WTC11 (cell line): ENCODE measurements at regions not wholly inside any gene's neighbourhood (a gene's known extent, or its start where the extent isn't known, plus 50 kb on each side); places are given as distances from the start of the nearest gene placed in this dataset.
A peak's percentile ranks its signal among the peaks of the same experiment; 100 is the strongest.

Experiments used
- ATAC-seq: fragments of 200-7000 bp; cut with Tn5 transposase; 2 replicates; pipeline ENCODE4 v1.10.0; 2021; ENCODE audit warnings: mild to moderate bottlenecking, moderate library complexity
- CTCF ChIA-PET: fragments of 300-600 bp; sonication (Branson Sonifier 250); formaldehyde crosslinking; loops from one replicate; lab custom pipeline; 2021; ENCODE audit warnings: antibody characterized with exemption; lab: Charles Lee
- POLR2A ChIA-PET: fragments of 350-600 bp; sonication (Branson Sonifier 250); formaldehyde crosslinking; loops from one replicate; lab custom pipeline; 2021; ENCODE audit warnings: antibody characterized with exemption; lab: Charles Lee
- DNase-seq: peaks from one replicate; pipeline ENCODE4 v3.0.0; 2021; ENCODE audit warnings: low spot score
- H3K27ac Mint-ChIP-seq: 2 replicates; pipeline ENCODE4 v1.8.0; 2021; ENCODE audit warnings: mixed read lengths
- H3K27me3 Mint-ChIP-seq: 2 replicates; pipeline ENCODE4 v1.8.0; 2021; ENCODE audit warnings: low read depth, mild to moderate bottlenecking, moderate library complexity, mixed read lengths
- H3K36me3 Mint-ChIP-seq: 2 replicates; pipeline ENCODE4 v1.8.0; 2021; ENCODE audit warnings: mixed read lengths
- H3K4me1 Mint-ChIP-seq: 2 replicates; pipeline ENCODE4 v1.8.0; 2022; ENCODE audit warnings: mixed read lengths
- H3K4me3 Mint-ChIP-seq: 2 replicates; pipeline ENCODE4 v1.8.0; 2021; ENCODE audit warnings: mild to moderate bottlenecking, moderate library complexity, mixed read lengths
- H3K9me3 Mint-ChIP-seq: 2 replicates; pipeline ENCODE4 v1.8.0; 2021; ENCODE audit warnings: mixed read lengths
- ETV6 ChIP-seq: sonication (generic); formaldehyde crosslinking; IDR thresholded peaks from 2 replicates; pipeline ENCODE4 v1.8.1; 2022; ENCODE audit warnings: mild to moderate bottlenecking, missing genetic modification reagents
- FOXP1 ChIP-seq: sonication (generic); formaldehyde crosslinking; IDR thresholded peaks from 2 replicates; pipeline ENCODE4 v1.8.0; 2022; ENCODE audit warnings: missing genetic modification reagents, mild to moderate bottlenecking, moderate library complexity, borderline replicate concordance
- TCF7 ChIP-seq: sonication (generic); formaldehyde crosslinking; IDR thresholded peaks from 2 replicates; pipeline ENCODE4 v1.8.0; 2022; ENCODE audit warnings: mild to moderate bottlenecking, low read depth, missing genetic modification reagents, moderate library complexity
- ZNF121 ChIP-seq: sonication (generic); formaldehyde crosslinking; IDR thresholded peaks from 2 replicates; pipeline ENCODE4 v1.8.0; 2023; ENCODE audit warnings: missing genetic modification reagents
- ZNF138 ChIP-seq: sonication (generic); formaldehyde crosslinking; conservative IDR thresholded peaks from 2 replicates; pipeline ENCODE4 v1.8.1; 2022; ENCODE audit warnings: mild to moderate bottlenecking, moderate library complexity, missing genetic modification reagents
- TF ChIP-seq, protein P1 (sequence below): sonication (generic); formaldehyde crosslinking; IDR thresholded peaks from 2 replicates; pipeline ENCODE4 v1.8.1; 2022; ENCODE audit warnings: mild to moderate bottlenecking, missing genetic modification reagents, moderate library complexity, borderline replicate concordance
- TF ChIP-seq, protein P2 (sequence below): sonication (generic); formaldehyde crosslinking; IDR thresholded peaks from 2 replicates; pipeline ENCODE4 v1.8.1; 2022; ENCODE audit warnings: mild to moderate bottlenecking, moderate library complexity, missing genetic modification reagents
- TF ChIP-seq, protein P3 (sequence below): sonication (generic); formaldehyde crosslinking; IDR thresholded peaks from 2 replicates; pipeline ENCODE4 v1.8.0; 2022; ENCODE audit warnings: mild to moderate bottlenecking, missing genetic modification reagents
- TF ChIP-seq, protein P4 (sequence below): fragments of 250-450 bp; sonication (Bioruptor Pico); conservative IDR thresholded peaks from 2 replicates; pipeline ENCODE4 v1.9.0; 2021; ENCODE audit warnings: mild to moderate bottlenecking
- TF ChIP-seq, protein P5 (sequence below): sonication (generic); formaldehyde crosslinking; IDR thresholded peaks from 2 replicates; pipeline ENCODE4 v1.8.0; 2023; ENCODE audit warnings: mild to moderate bottlenecking, missing genetic modification reagents
- TF ChIP-seq, protein P6 (sequence below): sonication (generic); formaldehyde crosslinking; IDR thresholded peaks from 2 replicates; pipeline ENCODE4 v1.8.1; 2023; ENCODE audit warnings: mild to moderate bottlenecking, missing genetic modification reagents, moderate library complexity
- TF ChIP-seq, protein P7 (sequence below): sonication (generic); formaldehyde crosslinking; IDR thresholded peaks from 2 replicates; pipeline ENCODE4 v1.8.1; 2023; ENCODE audit warnings: mild to moderate bottlenecking, missing genetic modification reagents, borderline replicate concordance
- TF ChIP-seq, protein P8 (sequence below): sonication (generic); formaldehyde crosslinking; IDR thresholded peaks from 2 replicates; pipeline ENCODE4 v1.8.1; 2023; ENCODE audit warnings: mild to moderate bottlenecking, missing genetic modification reagents
- TF ChIP-seq, protein P9 (sequence below): sonication (generic); formaldehyde crosslinking; IDR thresholded peaks from 2 replicates; pipeline ENCODE4 v1.8.0; 2023; ENCODE audit warnings: missing genetic modification reagents, mild to moderate bottlenecking, borderline replicate concordance
- TF ChIP-seq, protein P10 (sequence below): fragments of 250-450 bp; sonication (Bioruptor Pico); IDR thresholded peaks from 2 replicates; pipeline ENCODE4 v1.9.0; 2021; ENCODE audit warnings: mild to moderate bottlenecking

DNA sequence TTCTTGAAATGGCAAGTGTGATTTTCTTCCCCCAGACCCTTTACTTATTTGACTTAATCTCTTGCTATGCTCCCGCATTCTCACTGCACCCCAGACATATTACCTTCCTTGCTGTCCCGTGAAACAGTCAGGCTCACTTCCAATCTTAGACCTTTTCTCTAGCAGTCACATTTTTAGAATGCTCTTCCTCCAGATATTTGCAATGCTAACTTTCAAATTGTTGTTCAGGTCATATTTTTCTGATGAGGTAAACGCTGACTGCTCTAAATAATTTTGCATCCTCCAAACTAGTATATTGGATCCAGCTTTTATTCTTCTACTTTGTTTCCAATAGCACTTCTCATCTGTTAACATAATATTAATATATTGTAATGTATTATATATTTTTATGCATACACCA, 648.2 kb upstream of the NEGR1 start:
- Mint-ChIP-seq H3K4me1 (peaks cover 19% of the 10 kb centered on the region), H3K9me3 (peaks cover 11% of the 10 kb centered on the region), H3K4me3 (no peak overlapping the region), H3K27ac (peak overlapping the region; percentile 5; the same call in 1 of the 2 replicates), H3K36me3 (peaks cover 10% of the 10 kb centered on the region), H3K27me3 (no peaks in the 10 kb centered on the region)
- ChIA-PET POLR2A (no interaction called here), CTCF (no interaction called here)
- DNase-seq, result no peak
- TF ChIP-seq ZNF121 (CRISPR knock-in tag), result no peak
- TF ChIP-seq ZNF138 (CRISPR knock-in tag), result no peak
- TF ChIP-seq, protein P1, sequence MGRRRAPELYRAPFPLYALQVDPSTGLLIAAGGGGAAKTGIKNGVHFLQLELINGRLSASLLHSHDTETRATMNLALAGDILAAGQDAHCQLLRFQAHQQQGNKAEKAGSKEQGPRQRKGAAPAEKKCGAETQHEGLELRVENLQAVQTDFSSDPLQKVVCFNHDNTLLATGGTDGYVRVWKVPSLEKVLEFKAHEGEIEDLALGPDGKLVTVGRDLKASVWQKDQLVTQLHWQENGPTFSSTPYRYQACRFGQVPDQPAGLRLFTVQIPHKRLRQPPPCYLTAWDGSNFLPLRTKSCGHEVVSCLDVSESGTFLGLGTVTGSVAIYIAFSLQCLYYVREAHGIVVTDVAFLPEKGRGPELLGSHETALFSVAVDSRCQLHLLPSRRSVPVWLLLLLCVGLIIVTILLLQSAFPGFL (CRISPR knock-in tag), result no peak
- no peak for TF ChIP-seq TCF7 (CRISPR knock-in tag)
- TF ChIP-seq, protein P2, sequence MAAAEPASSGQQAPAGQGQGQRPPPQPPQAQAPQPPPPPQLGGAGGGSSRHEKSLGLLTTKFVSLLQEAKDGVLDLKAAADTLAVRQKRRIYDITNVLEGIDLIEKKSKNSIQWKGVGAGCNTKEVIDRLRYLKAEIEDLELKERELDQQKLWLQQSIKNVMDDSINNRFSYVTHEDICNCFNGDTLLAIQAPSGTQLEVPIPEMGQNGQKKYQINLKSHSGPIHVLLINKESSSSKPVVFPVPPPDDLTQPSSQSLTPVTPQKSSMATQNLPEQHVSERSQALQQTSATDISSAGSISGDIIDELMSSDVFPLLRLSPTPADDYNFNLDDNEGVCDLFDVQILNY (CRISPR knock-in tag), result no peak
- TF ChIP-seq, protein P3, sequence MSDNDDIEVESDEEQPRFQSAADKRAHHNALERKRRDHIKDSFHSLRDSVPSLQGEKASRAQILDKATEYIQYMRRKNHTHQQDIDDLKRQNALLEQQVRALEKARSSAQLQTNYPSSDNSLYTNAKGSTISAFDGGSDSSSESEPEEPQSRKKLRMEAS (CRISPR knock-in tag), result no peak
- TF ChIP-seq, protein P4, sequence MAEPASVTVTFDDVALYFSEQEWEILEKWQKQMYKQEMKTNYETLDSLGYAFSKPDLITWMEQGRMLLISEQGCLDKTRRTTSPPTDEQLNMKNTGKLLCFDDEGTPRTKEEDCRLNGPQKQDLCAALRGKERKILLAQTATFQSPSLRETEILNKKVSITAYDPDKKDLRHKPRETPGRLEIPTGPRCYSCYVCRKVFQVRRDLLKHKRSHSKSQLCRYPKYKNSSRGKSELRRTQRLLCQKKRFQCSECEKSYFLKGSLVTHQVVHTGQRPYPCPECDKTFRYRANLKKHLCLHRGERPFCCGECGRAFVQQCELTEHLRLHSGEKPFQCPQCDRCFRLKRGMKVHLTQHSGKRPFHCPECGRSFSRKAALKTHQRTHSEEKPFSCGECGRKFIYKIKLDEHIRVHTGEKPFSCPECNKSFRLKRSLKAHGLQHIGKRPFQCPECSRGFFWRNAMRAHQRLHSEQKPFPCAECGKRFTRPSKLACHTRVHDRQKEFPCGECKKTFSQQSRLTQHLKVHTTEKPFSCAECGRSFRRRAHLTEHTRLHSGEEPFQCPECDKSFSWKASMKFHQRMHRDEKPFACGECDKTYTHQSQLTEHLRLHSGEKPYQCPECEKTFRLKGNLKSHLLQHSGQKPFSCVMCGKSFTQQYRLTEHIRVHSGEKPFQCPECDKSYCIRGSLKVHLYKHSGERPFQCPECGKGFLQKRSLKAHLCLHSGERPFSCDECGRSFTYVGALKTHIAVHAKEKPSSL (CRISPR knock-in tag), result no peak
- TF ChIP-seq FOXP1, result no peak
- no peak for ATAC-seq

DNA sequence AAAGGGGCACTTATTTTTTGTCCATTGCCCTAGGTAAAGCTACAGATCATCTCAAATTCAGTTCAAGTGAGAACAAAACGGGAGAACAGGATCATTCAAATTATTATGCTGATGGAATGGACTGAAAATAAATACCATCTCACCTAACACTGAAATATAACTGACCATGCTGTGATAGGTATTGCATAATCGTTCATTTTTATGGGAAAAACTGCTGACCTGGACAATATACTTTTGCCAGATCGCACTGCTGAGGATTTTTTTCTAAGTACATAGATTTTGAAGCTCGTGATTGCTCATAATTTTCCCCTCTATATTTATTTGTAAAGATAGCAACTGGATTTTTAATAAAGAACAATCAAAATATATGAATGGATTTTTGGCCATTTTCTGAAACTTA, 636.6 kb upstream of the NEGR1 start:
- peaks cover 16% of the 10 kb centered on the region for H3K4me1 Mint-ChIP-seq
- H3K27ac Mint-ChIP-seq, result no peak overlapping the region
- ATAC-seq (no peak), DNase-seq (no peak)
- H3K27me3 Mint-ChIP-seq, result no peaks in the 10 kb centered on the region
- POLR2A ChIA-PET, result no interaction called here
- H3K36me3 Mint-ChIP-seq, result no peaks in the 10 kb centered on the region
- no peaks in the 10 kb centered on the region for H3K9me3 Mint-ChIP-seq
- H3K4me3 Mint-ChIP-seq, result no peak overlapping the region
- CTCF ChIA-PET, result no interaction called here
- no peak for TF ChIP-seq ETV6 (CRISPR knock-in tag)
- TF ChIP-seq, protein P5, sequence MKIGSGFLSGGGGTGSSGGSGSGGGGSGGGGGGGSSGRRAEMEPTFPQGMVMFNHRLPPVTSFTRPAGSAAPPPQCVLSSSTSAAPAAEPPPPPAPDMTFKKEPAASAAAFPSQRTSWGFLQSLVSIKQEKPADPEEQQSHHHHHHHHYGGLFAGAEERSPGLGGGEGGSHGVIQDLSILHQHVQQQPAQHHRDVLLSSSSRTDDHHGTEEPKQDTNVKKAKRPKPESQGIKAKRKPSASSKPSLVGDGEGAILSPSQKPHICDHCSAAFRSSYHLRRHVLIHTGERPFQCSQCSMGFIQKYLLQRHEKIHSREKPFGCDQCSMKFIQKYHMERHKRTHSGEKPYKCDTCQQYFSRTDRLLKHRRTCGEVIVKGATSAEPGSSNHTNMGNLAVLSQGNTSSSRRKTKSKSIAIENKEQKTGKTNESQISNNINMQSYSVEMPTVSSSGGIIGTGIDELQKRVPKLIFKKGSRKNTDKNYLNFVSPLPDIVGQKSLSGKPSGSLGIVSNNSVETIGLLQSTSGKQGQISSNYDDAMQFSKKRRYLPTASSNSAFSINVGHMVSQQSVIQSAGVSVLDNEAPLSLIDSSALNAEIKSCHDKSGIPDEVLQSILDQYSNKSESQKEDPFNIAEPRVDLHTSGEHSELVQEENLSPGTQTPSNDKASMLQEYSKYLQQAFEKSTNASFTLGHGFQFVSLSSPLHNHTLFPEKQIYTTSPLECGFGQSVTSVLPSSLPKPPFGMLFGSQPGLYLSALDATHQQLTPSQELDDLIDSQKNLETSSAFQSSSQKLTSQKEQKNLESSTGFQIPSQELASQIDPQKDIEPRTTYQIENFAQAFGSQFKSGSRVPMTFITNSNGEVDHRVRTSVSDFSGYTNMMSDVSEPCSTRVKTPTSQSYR (CRISPR knock-in tag), result no peak
- TF ChIP-seq, protein P6, sequence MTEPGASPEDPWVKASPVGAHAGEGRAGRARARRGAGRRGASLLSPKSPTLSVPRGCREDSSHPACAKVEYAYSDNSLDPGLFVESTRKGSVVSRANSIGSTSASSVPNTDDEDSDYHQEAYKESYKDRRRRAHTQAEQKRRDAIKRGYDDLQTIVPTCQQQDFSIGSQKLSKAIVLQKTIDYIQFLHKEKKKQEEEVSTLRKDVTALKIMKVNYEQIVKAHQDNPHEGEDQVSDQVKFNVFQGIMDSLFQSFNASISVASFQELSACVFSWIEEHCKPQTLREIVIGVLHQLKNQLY, result no peak
- TF ChIP-seq, protein P7, sequence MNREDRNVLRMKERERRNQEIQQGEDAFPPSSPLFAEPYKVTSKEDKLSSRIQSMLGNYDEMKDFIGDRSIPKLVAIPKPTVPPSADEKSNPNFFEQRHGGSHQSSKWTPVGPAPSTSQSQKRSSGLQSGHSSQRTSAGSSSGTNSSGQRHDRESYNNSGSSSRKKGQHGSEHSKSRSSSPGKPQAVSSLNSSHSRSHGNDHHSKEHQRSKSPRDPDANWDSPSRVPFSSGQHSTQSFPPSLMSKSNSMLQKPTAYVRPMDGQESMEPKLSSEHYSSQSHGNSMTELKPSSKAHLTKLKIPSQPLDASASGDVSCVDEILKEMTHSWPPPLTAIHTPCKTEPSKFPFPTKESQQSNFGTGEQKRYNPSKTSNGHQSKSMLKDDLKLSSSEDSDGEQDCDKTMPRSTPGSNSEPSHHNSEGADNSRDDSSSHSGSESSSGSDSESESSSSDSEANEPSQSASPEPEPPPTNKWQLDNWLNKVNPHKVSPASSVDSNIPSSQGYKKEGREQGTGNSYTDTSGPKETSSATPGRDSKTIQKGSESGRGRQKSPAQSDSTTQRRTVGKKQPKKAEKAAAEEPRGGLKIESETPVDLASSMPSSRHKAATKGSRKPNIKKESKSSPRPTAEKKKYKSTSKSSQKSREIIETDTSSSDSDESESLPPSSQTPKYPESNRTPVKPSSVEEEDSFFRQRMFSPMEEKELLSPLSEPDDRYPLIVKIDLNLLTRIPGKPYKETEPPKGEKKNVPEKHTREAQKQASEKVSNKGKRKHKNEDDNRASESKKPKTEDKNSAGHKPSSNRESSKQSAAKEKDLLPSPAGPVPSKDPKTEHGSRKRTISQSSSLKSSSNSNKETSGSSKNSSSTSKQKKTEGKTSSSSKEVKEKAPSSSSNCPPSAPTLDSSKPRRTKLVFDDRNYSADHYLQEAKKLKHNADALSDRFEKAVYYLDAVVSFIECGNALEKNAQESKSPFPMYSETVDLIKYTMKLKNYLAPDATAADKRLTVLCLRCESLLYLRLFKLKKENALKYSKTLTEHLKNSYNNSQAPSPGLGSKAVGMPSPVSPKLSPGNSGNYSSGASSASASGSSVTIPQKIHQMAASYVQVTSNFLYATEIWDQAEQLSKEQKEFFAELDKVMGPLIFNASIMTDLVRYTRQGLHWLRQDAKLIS (CRISPR knock-in tag), result no peak
- TF ChIP-seq, protein P8, sequence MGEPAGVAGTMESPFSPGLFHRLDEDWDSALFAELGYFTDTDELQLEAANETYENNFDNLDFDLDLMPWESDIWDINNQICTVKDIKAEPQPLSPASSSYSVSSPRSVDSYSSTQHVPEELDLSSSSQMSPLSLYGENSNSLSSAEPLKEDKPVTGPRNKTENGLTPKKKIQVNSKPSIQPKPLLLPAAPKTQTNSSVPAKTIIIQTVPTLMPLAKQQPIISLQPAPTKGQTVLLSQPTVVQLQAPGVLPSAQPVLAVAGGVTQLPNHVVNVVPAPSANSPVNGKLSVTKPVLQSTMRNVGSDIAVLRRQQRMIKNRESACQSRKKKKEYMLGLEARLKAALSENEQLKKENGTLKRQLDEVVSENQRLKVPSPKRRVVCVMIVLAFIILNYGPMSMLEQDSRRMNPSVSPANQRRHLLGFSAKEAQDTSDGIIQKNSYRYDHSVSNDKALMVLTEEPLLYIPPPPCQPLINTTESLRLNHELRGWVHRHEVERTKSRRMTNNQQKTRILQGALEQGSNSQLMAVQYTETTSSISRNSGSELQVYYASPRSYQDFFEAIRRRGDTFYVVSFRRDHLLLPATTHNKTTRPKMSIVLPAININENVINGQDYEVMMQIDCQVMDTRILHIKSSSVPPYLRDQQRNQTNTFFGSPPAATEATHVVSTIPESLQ, result no peak
- TF ChIP-seq, protein P9, sequence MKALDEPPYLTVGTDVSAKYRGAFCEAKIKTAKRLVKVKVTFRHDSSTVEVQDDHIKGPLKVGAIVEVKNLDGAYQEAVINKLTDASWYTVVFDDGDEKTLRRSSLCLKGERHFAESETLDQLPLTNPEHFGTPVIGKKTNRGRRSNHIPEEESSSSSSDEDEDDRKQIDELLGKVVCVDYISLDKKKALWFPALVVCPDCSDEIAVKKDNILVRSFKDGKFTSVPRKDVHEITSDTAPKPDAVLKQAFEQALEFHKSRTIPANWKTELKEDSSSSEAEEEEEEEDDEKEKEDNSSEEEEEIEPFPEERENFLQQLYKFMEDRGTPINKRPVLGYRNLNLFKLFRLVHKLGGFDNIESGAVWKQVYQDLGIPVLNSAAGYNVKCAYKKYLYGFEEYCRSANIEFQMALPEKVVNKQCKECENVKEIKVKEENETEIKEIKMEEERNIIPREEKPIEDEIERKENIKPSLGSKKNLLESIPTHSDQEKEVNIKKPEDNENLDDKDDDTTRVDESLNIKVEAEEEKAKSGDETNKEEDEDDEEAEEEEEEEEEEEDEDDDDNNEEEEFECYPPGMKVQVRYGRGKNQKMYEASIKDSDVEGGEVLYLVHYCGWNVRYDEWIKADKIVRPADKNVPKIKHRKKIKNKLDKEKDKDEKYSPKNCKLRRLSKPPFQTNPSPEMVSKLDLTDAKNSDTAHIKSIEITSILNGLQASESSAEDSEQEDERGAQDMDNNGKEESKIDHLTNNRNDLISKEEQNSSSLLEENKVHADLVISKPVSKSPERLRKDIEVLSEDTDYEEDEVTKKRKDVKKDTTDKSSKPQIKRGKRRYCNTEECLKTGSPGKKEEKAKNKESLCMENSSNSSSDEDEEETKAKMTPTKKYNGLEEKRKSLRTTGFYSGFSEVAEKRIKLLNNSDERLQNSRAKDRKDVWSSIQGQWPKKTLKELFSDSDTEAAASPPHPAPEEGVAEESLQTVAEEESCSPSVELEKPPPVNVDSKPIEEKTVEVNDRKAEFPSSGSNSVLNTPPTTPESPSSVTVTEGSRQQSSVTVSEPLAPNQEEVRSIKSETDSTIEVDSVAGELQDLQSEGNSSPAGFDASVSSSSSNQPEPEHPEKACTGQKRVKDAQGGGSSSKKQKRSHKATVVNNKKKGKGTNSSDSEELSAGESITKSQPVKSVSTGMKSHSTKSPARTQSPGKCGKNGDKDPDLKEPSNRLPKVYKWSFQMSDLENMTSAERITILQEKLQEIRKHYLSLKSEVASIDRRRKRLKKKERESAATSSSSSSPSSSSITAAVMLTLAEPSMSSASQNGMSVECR (CRISPR knock-in tag), result no peak
- TF ChIP-seq, protein P10, sequence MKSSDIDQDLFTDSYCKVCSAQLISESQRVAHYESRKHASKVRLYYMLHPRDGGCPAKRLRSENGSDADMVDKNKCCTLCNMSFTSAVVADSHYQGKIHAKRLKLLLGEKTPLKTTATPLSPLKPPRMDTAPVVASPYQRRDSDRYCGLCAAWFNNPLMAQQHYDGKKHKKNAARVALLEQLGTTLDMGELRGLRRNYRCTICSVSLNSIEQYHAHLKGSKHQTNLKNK (CRISPR knock-in tag), result no peak
